ENCODE measurements at regions not wholly inside any gene's neighbourhood (a gene's known extent, or its start where the extent isn't known, plus 50 kb on each side); places are given as distances from the start of the nearest gene placed in this dataset.

DNA sequence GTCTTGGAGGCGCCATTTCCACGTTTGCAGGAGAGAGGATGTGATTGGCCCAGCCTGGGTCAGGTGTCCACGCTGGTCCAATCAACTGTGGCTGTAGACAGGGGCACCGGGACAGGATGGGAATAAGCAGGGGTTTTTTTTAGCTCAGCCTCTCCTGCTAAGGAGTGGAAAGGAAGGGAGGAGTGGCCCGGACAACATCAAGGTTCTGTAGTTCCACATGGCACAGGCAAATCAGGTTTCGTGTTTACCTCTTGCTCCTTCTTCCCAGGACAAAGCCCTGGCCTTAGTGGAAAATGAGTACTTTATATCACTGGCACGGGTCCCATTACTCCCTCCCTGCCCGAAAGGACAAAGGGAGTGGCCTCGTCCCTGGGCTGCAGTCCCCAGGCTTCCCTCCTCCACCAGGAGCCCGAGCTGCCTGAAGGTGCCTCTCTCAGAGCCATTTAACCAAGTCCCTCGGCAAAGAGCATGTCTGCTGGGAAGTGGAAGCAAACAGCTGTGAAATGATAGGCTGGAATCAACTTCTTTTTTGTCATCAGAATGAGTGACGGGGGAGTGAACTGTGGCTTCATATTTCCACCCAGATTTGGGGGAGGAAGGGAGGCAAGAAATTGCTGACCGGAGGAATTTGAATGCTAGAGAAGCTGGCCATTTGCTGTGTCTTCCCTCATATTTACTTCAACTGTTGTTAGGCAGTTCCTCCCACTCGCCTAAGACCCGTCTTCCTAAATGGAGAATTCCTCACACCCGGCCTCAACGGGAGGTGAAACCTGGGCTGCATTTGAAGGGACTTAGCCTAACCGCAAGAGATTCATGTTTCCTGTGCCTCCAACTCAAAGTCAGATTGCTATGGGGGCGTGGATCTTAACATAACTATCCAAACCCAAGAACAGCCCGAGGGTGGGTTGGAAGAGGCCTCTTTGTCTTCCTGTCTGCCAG lies 84.9 kb upstream of the SLC44A3 start:
- TF ChIP-seq, protein P1, sequence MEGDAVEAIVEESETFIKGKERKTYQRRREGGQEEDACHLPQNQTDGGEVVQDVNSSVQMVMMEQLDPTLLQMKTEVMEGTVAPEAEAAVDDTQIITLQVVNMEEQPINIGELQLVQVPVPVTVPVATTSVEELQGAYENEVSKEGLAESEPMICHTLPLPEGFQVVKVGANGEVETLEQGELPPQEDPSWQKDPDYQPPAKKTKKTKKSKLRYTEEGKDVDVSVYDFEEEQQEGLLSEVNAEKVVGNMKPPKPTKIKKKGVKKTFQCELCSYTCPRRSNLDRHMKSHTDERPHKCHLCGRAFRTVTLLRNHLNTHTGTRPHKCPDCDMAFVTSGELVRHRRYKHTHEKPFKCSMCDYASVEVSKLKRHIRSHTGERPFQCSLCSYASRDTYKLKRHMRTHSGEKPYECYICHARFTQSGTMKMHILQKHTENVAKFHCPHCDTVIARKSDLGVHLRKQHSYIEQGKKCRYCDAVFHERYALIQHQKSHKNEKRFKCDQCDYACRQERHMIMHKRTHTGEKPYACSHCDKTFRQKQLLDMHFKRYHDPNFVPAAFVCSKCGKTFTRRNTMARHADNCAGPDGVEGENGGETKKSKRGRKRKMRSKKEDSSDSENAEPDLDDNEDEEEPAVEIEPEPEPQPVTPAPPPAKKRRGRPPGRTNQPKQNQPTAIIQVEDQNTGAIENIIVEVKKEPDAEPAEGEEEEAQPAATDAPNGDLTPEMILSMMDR (conservative IDR thresholded peaks at IDR 0.05) = no peak
- no peak for TF ChIP-seq EZH2 (IDR thresholded peaks at IDR 0.05; ENCODE audit: low read depth)

All from PC-9 (cell line).